NB4 (cell line): ENCODE measurements at regions not wholly inside any gene's neighbourhood (a gene's known extent, or its start where the extent isn't known, plus 50 kb on each side); places are given as distances from the start of the nearest gene placed in this dataset.

Experiments
- MAX ChIP-seq: IDR thresholded peaks from 2 replicates; pipeline ENCODE4 v1.6.1; 2011; ENCODE audit warnings: low read depth, low read length
- POLR2A ChIP-seq: IDR thresholded peaks from 2 replicates; pipeline ENCODE4 v1.6.1; 2011; ENCODE audit warnings: mild to moderate bottlenecking; ENCODE audit not compliant: insufficient read length; ENCODE audit errors: extremely low read depth
- TF ChIP-seq, protein P1 (sequence below): IDR thresholded peaks from one replicate; pipeline ENCODE4 v1.5.1; 2012; ENCODE audit warnings: low read depth, low read length

- TF ChIP-seq, protein P1, sequence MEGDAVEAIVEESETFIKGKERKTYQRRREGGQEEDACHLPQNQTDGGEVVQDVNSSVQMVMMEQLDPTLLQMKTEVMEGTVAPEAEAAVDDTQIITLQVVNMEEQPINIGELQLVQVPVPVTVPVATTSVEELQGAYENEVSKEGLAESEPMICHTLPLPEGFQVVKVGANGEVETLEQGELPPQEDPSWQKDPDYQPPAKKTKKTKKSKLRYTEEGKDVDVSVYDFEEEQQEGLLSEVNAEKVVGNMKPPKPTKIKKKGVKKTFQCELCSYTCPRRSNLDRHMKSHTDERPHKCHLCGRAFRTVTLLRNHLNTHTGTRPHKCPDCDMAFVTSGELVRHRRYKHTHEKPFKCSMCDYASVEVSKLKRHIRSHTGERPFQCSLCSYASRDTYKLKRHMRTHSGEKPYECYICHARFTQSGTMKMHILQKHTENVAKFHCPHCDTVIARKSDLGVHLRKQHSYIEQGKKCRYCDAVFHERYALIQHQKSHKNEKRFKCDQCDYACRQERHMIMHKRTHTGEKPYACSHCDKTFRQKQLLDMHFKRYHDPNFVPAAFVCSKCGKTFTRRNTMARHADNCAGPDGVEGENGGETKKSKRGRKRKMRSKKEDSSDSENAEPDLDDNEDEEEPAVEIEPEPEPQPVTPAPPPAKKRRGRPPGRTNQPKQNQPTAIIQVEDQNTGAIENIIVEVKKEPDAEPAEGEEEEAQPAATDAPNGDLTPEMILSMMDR = no peak
- TF ChIP-seq POLR2A (no peak), MAX (no peak)
Observed at GRCh38 chr3:75075158-75075557, 460.7 kb upstream of the CNTN3 start.
